HG03103 (cell line): ENCODE measurements at regions not wholly inside any gene's neighbourhood (a gene's known extent, or its start where the extent isn't known, plus 50 kb on each side); places are given as distances from the start of the nearest gene placed in this dataset.
"Not testable (repeated sequence)": the region's sequence is repeated elsewhere in the genome, so short reads cannot be mapped to it uniquely, and the experiment has no call there.

ENCODE experiments used
- ATAC-seq: cut with Tn5 transposase; IDR thresholded peaks from one replicate; pipeline ENCODE4 v1.9.1; 2021; ENCODE audit warnings: low read depth; ENCODE audit not compliant: unreplicated experiment

- ATAC-seq = no peak
These were observed 549.5 kb downstream of the PYDC2 start for GRCh38 chr3:192010490-192010889.

- ATAC-seq = no peak
These were observed 550.2 kb downstream of the PYDC2 start for GRCh38 chr3:192011137-192011536.

GRCh38 chr3:192013110-192013509 is 552.1 kb downstream of the PYDC2 start:
- ATAC-seq = no peak

GRCh38 chr3:192022412-192022811 is 561.4 kb downstream of the PYDC2 start:
- ATAC-seq = no peak

- ATAC-seq = no peak
These were observed 563.8 kb downstream of the PYDC2 start for GRCh38 chr3:192024751-192025150.

GRCh38 chr3:192026661-192027060 is 565.7 kb downstream of the PYDC2 start:
- ATAC-seq = no peak

- ATAC-seq = no peak
These were observed 571.0 kb downstream of the PYDC2 start for GRCh38 chr3:192031941-192032340.

- no peak for ATAC-seq
These were observed 572.3 kb downstream of the PYDC2 start for GRCh38 chr3:192033246-192033645.

GRCh38 chr3:192038726-192039125 is 577.8 kb downstream of the PYDC2 start:
- ATAC-seq = no peak

GRCh38 chr3:192039593-192039992 is 578.6 kb downstream of the PYDC2 start:
- ATAC-seq = no peak

GRCh38 chr3:192040282-192041043 is 579.5 kb downstream of the PYDC2 start:
- no peak for ATAC-seq

- ATAC-seq = peak; percentile 97
These were observed 581.2 kb downstream of the PYDC2 start for GRCh38 chr3:192042116-192042515.

GRCh38 chr3:192054881-192055280 is 593.9 kb downstream of the PYDC2 start:
- no peak for ATAC-seq

GRCh38 chr3:192055946-192056345 is 595.0 kb downstream of the PYDC2 start:
- no peak for ATAC-seq

GRCh38 chr3:192057261-192057660 is 596.3 kb downstream of the PYDC2 start:
- ATAC-seq = no peak

GRCh38 chr3:192060160-192060781 is 599.3 kb downstream of the PYDC2 start:
- ATAC-seq = no peak

GRCh38 chr3:192061426-192061825 is 600.5 kb downstream of the PYDC2 start:
- no peak for ATAC-seq

GRCh38 chr3:192062186-192062585 is 601.2 kb downstream of the PYDC2 start:
- no peak for ATAC-seq

GRCh38 chr3:192063570-192063969 is 602.6 kb downstream of the PYDC2 start:
- ATAC-seq = peak; percentile 87

- ATAC-seq = no peak
These were observed 604.0 kb downstream of the PYDC2 start for GRCh38 chr3:192064959-192065358.

GRCh38 chr3:192066253-192066652 is 605.3 kb downstream of the PYDC2 start:
- not testable (repeated sequence) for ATAC-seq
